Peyer's patch (tissue), 4 donors: ENCODE measurements at regions not wholly inside any gene's neighbourhood (a gene's known extent, or its start where the extent isn't known, plus 50 kb on each side); places are given as distances from the start of the nearest gene placed in this dataset.

Source experiments
- CTCF ChIP-seq, 6 experiments: fragments of 450-650 bp in 4 of 6; fragments of 200-600 bp in 2 of 6; sonication (generic) in 1 of 6; IDR thresholded peaks; one replicate each; pipeline ENCODE4 v1.5.1; 2017 to 2019; ENCODE audit warnings: antibody characterized with exemption in 6 of 6, mild to moderate bottlenecking in 3 of 6, moderate library complexity in 1 of 6
- POLR2A ChIP-seq, 2 donors: fragments of 450-650 bp; IDR thresholded peaks; one replicate each; pipeline ENCODE4 v1.5.1; 2017; ENCODE audit warnings: antibody characterized with exemption in 2 of 2, mild to moderate bottlenecking in 2 of 2, moderate library complexity in 2 of 2

GRCh38 chr6:19547507-19547906, 289.7 kb upstream of the ID4 start:
- no peak for TF ChIP-seq POLR2A (IDR thresholded peaks at IDR 0.05)
- no peak for TF ChIP-seq CTCF (IDR thresholded peaks at IDR 0.05)
